NCI-H187 (cell line): ENCODE measurements at regions not wholly inside any gene's neighbourhood (a gene's known extent, or its start where the extent isn't known, plus 50 kb on each side); places are given as distances from the start of the nearest gene placed in this dataset.

Experiments used
- DNase-seq, 2 experiments: peaks; one replicate each; lab custom pipeline; 2025; lab: John Stamatoyannopoulos, UW

- DNase-seq, result no peak
These were observed 173.7 kb upstream of the PRPS1L1 start for GRCh38 chr7:18201350-18201749.

- peak in 1 of 2 experiments; percentile 24 for DNase-seq
These were observed 174.8 kb upstream of the PRPS1L1 start for GRCh38 chr7:18202315-18203045.

- DNase-seq, result no peak
These were observed 178.7 kb upstream of the PRPS1L1 start for GRCh38 chr7:18206331-18206730.

GRCh38 chr7:18208921-18209320 lies 181.3 kb upstream of the PRPS1L1 start:
- no peak for DNase-seq

GRCh38 chr7:18210377-18210776 lies 182.7 kb upstream of the PRPS1L1 start:
- no peak for DNase-seq

GRCh38 chr7:18210788-18211187 lies 183.1 kb upstream of the PRPS1L1 start:
- DNase-seq, result no peak

- no peak for DNase-seq
These were observed 184.7 kb upstream of the PRPS1L1 start for GRCh38 chr7:18212308-18212707.

GRCh38 chr7:18212758-18213157 lies 185.1 kb upstream of the PRPS1L1 start:
- DNase-seq, result no peak

GRCh38 chr7:18213652-18214051 lies 186.0 kb upstream of the PRPS1L1 start:
- no peak for DNase-seq

GRCh38 chr7:18216270-18216669 lies 188.6 kb upstream of the PRPS1L1 start:
- no peak for DNase-seq

GRCh38 chr7:18221377-18222293 lies 194.0 kb upstream of the PRPS1L1 start:
- no peak for DNase-seq

GRCh38 chr7:18222636-18223035 lies 195.0 kb upstream of the PRPS1L1 start:
- DNase-seq, result no peak

GRCh38 chr7:18224138-18224537 lies 196.5 kb upstream of the PRPS1L1 start:
- DNase-seq, result no peak

GRCh38 chr7:18225067-18225466 lies 197.4 kb upstream of the PRPS1L1 start:
- DNase-seq, result no peak

GRCh38 chr7:18226598-18226997 lies 199.0 kb upstream of the PRPS1L1 start:
- DNase-seq, result no peak

- no peak for DNase-seq
These were observed 201.0 kb upstream of the PRPS1L1 start for GRCh38 chr7:18228686-18229085.

GRCh38 chr7:18230271-18230670 lies 202.6 kb upstream of the PRPS1L1 start:
- no peak for DNase-seq

- DNase-seq, result no peak
These were observed 204.2 kb upstream of the PRPS1L1 start for GRCh38 chr7:18231854-18232253.

GRCh38 chr7:18234519-18234918 lies 206.9 kb upstream of the PRPS1L1 start:
- no peak for DNase-seq

GRCh38 chr7:18235819-18236218 lies 208.2 kb upstream of the PRPS1L1 start:
- no peak for DNase-seq

GRCh38 chr7:18239212-18239611 lies 211.6 kb upstream of the PRPS1L1 start:
- no peak for DNase-seq

- no peak for DNase-seq
These were observed 214.0 kb upstream of the PRPS1L1 start for GRCh38 chr7:18241543-18242231.

GRCh38 chr7:18243731-18244130 lies 216.1 kb upstream of the PRPS1L1 start:
- no peak for DNase-seq
